ENCODE measurements at regions not wholly inside any gene's neighbourhood (a gene's known extent, or its start where the extent isn't known, plus 50 kb on each side); places are given as distances from the start of the nearest gene placed in this dataset.
A peak's percentile ranks its signal among the peaks of the same experiment; 100 is the strongest.

GRCh38 chr12:34392741-34393085, 370.4 kb downstream of the ALG10 start:
- H3K4me1 ChIP-seq: no peaks in the 10 kb centered on the region
- H3K27ac ChIP-seq: no peak overlapping the region
- H3K27me3 ChIP-seq: no peaks in the 10 kb centered on the region
- ATAC-seq (no peak), DNase-seq (peak in 2 of 3 donors; percentile 11 to 31)
- H3K4me3 ChIP-seq: no peak overlapping the region
- intact Hi-C loops (cut with DNase I): no loop called here
- no peaks in the 10 kb centered on the region for H3K36me3 ChIP-seq
- TF ChIP-seq POLR2A (IDR thresholded peaks at IDR 0.05): no peak
- WGBS (ENCODE audit: insufficient coverage, low coverage, low lambda C conversion rate, missing lambda C conversion rate): 47% methylated on average over 2 of the region's 14 CpGs
- no peaks in the 10 kb centered on the region for H3K9me3 ChIP-seq

GRCh38 chr12:34393086-34393820, 371.0 kb downstream of the ALG10 start:
- TF ChIP-seq POLR2A (IDR thresholded peaks at IDR 0.05) (no peak), CTCF (IDR thresholded peaks at IDR 0.05) (no peak)
- no peak for ATAC-seq
- no peak overlapping the region for H3K4me3 ChIP-seq
- no peaks in the 10 kb centered on the region for H3K27me3 ChIP-seq
- no peaks in the 10 kb centered on the region for H3K36me3 ChIP-seq
- intact Hi-C loops (cut with DNase I): no loop called here
- no peaks in the 10 kb centered on the region for H3K4me1 ChIP-seq
- H3K27ac ChIP-seq: no peak overlapping the region
- DNase-seq: peak; percentile 13 to 37 (median 36)
- WGBS (ENCODE audit: insufficient coverage, low coverage, low lambda C conversion rate, missing lambda C conversion rate): 50% methylated on average over 23 of the region's 35 CpGs
- no peaks in the 10 kb centered on the region for H3K9me3 ChIP-seq

GRCh38 chr12:34393821-34394150, 371.5 kb downstream of the ALG10 start:
- 38% methylated on average over 8 of the region's 10 CpGs for WGBS (ENCODE audit: insufficient coverage, low coverage, low lambda C conversion rate, missing lambda C conversion rate)
- no peak for ATAC-seq
- H3K27me3 ChIP-seq: no peaks in the 10 kb centered on the region
- H3K27ac ChIP-seq: no peak overlapping the region
- no peaks in the 10 kb centered on the region for H3K36me3 ChIP-seq
- DNase-seq: no peak
- H3K9me3 ChIP-seq: no peaks in the 10 kb centered on the region
- H3K4me1 ChIP-seq: no peaks in the 10 kb centered on the region
- intact Hi-C loops (cut with DNase I): no loop called here
- TF ChIP-seq CTCF (IDR thresholded peaks at IDR 0.05) (no peak), POLR2A (IDR thresholded peaks at IDR 0.05) (no peak)
- H3K4me3 ChIP-seq: no peak overlapping the region

GRCh38 chr12:34394211-34395055, 372.1 kb downstream of the ALG10 start:
- no peaks in the 10 kb centered on the region for H3K4me1 ChIP-seq
- H3K27me3 ChIP-seq: no peaks in the 10 kb centered on the region
- intact Hi-C loops (cut with DNase I): no loop called here
- DNase-seq (peak; percentile 7 to 35 (median 27)), ATAC-seq (no peak)
- H3K36me3 ChIP-seq: no peaks in the 10 kb centered on the region
- no peaks in the 10 kb centered on the region for H3K9me3 ChIP-seq
- no peak overlapping the region for H3K27ac ChIP-seq
- H3K4me3 ChIP-seq: no peak overlapping the region
- WGBS (ENCODE audit: insufficient coverage, low coverage, low lambda C conversion rate, missing lambda C conversion rate): 40% methylated on average over 16 of the region's 29 CpGs
- TF ChIP-seq CTCF (IDR thresholded peaks at IDR 0.05): no peak
- no peak for TF ChIP-seq POLR2A (IDR thresholded peaks at IDR 0.05)
